WTC11 (cell line): ENCODE measurements at regions not wholly inside any gene's neighbourhood (a gene's known extent, or its start where the extent isn't known, plus 50 kb on each side); places are given as distances from the start of the nearest gene placed in this dataset.

Experiments used
- ATAC-seq: fragments of 200-7000 bp; cut with Tn5 transposase; 2 replicates; pipeline ENCODE4 v1.10.0; 2021; ENCODE audit warnings: mild to moderate bottlenecking, moderate library complexity
- CTCF ChIA-PET: fragments of 300-600 bp; sonication (Branson Sonifier 250); formaldehyde crosslinking; loops from one replicate; lab custom pipeline; 2021; ENCODE audit warnings: antibody characterized with exemption; lab: Charles Lee
- POLR2A ChIA-PET: fragments of 350-600 bp; sonication (Branson Sonifier 250); formaldehyde crosslinking; loops from one replicate; lab custom pipeline; 2021; ENCODE audit warnings: antibody characterized with exemption; lab: Charles Lee
- DNase-seq: peaks from one replicate; pipeline ENCODE4 v3.0.0; 2021; ENCODE audit warnings: low spot score
- H3K27ac Mint-ChIP-seq: 2 replicates; pipeline ENCODE4 v1.8.0; 2021; ENCODE audit warnings: mixed read lengths
- H3K27me3 Mint-ChIP-seq: 2 replicates; pipeline ENCODE4 v1.8.0; 2021; ENCODE audit warnings: low read depth, mild to moderate bottlenecking, moderate library complexity, mixed read lengths
- H3K36me3 Mint-ChIP-seq: 2 replicates; pipeline ENCODE4 v1.8.0; 2021; ENCODE audit warnings: mixed read lengths
- H3K4me1 Mint-ChIP-seq: 2 replicates; pipeline ENCODE4 v1.8.0; 2022; ENCODE audit warnings: mixed read lengths
- H3K4me3 Mint-ChIP-seq: 2 replicates; pipeline ENCODE4 v1.8.0; 2021; ENCODE audit warnings: mild to moderate bottlenecking, moderate library complexity, mixed read lengths
- H3K9me3 Mint-ChIP-seq: 2 replicates; pipeline ENCODE4 v1.8.0; 2021; ENCODE audit warnings: mixed read lengths
- FOXP1 ChIP-seq: sonication (generic); formaldehyde crosslinking; IDR thresholded peaks from 2 replicates; pipeline ENCODE4 v1.8.0; 2022; ENCODE audit warnings: missing genetic modification reagents, mild to moderate bottlenecking, moderate library complexity, borderline replicate concordance
- NR1H2 ChIP-seq: sonication (generic); formaldehyde crosslinking; IDR thresholded peaks from 2 replicates; pipeline ENCODE4 v1.9.0; 2021; ENCODE audit warnings: mild to moderate bottlenecking, moderate library complexity, missing genetic modification reagents
- NR3C1 ChIP-seq: sonication (generic); formaldehyde crosslinking; conservative IDR thresholded peaks from 2 replicates; pipeline ENCODE4 v1.8.1; 2023; ENCODE audit warnings: low read depth, mild to moderate bottlenecking, missing genetic modification reagents
- ZNF121 ChIP-seq: sonication (generic); formaldehyde crosslinking; IDR thresholded peaks from 2 replicates; pipeline ENCODE4 v1.8.0; 2023; ENCODE audit warnings: missing genetic modification reagents
- ZNF416 ChIP-seq: fragments of 250-450 bp; sonication (Bioruptor Pico); IDR thresholded peaks from 2 replicates; pipeline ENCODE4 v1.9.0; 2021; ENCODE audit warnings: mild to moderate bottlenecking, inconsistent platforms
- TF ChIP-seq, protein P1 (sequence below): sonication (generic); formaldehyde crosslinking; IDR thresholded peaks from 2 replicates; pipeline ENCODE4 v1.8.1; 2022; ENCODE audit warnings: mild to moderate bottlenecking, moderate library complexity, missing genetic modification reagents
- TF ChIP-seq, protein P2 (sequence below): sonication (generic); formaldehyde crosslinking; IDR thresholded peaks from 2 replicates; pipeline ENCODE4 v1.8.0; 2023; ENCODE audit warnings: missing genetic modification reagents, mild to moderate bottlenecking, borderline replicate concordance
- TF ChIP-seq, protein P3 (sequence below): sonication (generic); formaldehyde crosslinking; IDR thresholded peaks from 2 replicates; pipeline ENCODE4 v1.8.0; 2022; ENCODE audit warnings: mild to moderate bottlenecking, missing genetic modification reagents
- TF ChIP-seq, protein P4 (sequence below): sonication (generic); formaldehyde crosslinking; IDR thresholded peaks from 2 replicates; pipeline ENCODE4 v1.8.1; 2023; ENCODE audit warnings: mild to moderate bottlenecking, moderate library complexity, missing genetic modification reagents
- TF ChIP-seq, protein P5 (sequence below): sonication (generic); formaldehyde crosslinking; IDR thresholded peaks from 2 replicates; pipeline ENCODE4 v1.8.0; 2023; ENCODE audit warnings: mild to moderate bottlenecking, missing genetic modification reagents
- TF ChIP-seq, protein P6 (sequence below): sonication (generic); formaldehyde crosslinking; IDR thresholded peaks from 2 replicates; pipeline ENCODE4 v1.8.1; 2022; ENCODE audit warnings: mild to moderate bottlenecking, missing genetic modification reagents, moderate library complexity, borderline replicate concordance

DNA sequence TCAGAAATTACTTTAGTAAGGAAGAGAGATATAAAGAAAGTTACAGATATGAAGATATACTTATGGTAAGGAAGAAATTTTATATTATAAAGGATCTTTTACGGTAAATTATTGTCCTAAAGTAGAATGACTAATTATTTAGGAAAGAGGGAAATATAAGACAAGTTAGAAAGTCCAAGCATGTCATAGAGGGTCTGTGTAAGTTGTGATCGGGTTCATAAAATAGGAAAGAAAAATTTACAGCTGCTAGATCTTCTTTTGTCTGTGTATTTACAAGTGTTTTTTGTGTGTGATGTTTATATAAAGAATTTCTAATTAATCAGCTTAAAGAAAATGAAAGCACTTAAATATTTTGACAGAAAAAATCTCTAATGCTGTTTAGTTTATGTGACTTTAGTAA, 1054.9 kb upstream of the DIAPH2 start:
- CTCF ChIA-PET = no interaction called here
- Mint-ChIP-seq H3K4me3 (no peak overlapping the region), H3K4me1 (no peaks in the 10 kb centered on the region), H3K9me3 (peaks cover 45% of the 10 kb centered on the region), H3K36me3 (peaks cover 25% of the 10 kb centered on the region), H3K27ac (no peak overlapping the region), H3K27me3 (peaks cover 6% of the 10 kb centered on the region)
- DNase-seq (no peak), ATAC-seq (no peak)
- TF ChIP-seq, protein P1, sequence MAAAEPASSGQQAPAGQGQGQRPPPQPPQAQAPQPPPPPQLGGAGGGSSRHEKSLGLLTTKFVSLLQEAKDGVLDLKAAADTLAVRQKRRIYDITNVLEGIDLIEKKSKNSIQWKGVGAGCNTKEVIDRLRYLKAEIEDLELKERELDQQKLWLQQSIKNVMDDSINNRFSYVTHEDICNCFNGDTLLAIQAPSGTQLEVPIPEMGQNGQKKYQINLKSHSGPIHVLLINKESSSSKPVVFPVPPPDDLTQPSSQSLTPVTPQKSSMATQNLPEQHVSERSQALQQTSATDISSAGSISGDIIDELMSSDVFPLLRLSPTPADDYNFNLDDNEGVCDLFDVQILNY = no peak
- TF ChIP-seq ZNF416 (CRISPR knock-in tag) (no peak), NR1H2 (CRISPR knock-in tag) (no peak)
- TF ChIP-seq, protein P2, sequence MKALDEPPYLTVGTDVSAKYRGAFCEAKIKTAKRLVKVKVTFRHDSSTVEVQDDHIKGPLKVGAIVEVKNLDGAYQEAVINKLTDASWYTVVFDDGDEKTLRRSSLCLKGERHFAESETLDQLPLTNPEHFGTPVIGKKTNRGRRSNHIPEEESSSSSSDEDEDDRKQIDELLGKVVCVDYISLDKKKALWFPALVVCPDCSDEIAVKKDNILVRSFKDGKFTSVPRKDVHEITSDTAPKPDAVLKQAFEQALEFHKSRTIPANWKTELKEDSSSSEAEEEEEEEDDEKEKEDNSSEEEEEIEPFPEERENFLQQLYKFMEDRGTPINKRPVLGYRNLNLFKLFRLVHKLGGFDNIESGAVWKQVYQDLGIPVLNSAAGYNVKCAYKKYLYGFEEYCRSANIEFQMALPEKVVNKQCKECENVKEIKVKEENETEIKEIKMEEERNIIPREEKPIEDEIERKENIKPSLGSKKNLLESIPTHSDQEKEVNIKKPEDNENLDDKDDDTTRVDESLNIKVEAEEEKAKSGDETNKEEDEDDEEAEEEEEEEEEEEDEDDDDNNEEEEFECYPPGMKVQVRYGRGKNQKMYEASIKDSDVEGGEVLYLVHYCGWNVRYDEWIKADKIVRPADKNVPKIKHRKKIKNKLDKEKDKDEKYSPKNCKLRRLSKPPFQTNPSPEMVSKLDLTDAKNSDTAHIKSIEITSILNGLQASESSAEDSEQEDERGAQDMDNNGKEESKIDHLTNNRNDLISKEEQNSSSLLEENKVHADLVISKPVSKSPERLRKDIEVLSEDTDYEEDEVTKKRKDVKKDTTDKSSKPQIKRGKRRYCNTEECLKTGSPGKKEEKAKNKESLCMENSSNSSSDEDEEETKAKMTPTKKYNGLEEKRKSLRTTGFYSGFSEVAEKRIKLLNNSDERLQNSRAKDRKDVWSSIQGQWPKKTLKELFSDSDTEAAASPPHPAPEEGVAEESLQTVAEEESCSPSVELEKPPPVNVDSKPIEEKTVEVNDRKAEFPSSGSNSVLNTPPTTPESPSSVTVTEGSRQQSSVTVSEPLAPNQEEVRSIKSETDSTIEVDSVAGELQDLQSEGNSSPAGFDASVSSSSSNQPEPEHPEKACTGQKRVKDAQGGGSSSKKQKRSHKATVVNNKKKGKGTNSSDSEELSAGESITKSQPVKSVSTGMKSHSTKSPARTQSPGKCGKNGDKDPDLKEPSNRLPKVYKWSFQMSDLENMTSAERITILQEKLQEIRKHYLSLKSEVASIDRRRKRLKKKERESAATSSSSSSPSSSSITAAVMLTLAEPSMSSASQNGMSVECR (CRISPR knock-in tag) = no peak
- TF ChIP-seq, protein P3, sequence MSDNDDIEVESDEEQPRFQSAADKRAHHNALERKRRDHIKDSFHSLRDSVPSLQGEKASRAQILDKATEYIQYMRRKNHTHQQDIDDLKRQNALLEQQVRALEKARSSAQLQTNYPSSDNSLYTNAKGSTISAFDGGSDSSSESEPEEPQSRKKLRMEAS (CRISPR knock-in tag) = no peak
- POLR2A ChIA-PET = no interaction called here

DNA sequence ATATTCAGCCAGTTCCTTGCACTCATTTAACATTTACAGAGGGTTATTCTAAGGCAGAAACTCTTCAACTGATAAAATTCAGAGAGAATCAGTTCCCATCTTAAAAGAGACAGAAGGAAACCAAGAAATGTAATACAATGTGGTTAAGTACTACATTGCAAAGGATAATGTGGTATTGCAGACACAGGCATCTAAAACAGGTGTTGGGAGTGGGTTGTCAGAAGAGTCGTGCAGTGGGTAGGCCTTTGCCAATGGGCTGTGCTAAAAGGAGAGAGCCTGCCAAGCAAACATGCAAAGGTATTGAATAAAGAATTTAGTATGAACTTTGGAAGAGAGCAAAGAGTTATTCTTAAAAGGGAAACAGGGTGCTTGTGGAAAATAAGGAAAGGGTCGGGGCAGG, 1044.4 kb upstream of the DIAPH2 start:
- no peak for DNase-seq
- no peak overlapping the region for H3K27ac Mint-ChIP-seq
- H3K4me3 Mint-ChIP-seq = no peak overlapping the region
- no peak for TF ChIP-seq NR3C1 (CRISPR knock-in tag)
- TF ChIP-seq, protein P4, sequence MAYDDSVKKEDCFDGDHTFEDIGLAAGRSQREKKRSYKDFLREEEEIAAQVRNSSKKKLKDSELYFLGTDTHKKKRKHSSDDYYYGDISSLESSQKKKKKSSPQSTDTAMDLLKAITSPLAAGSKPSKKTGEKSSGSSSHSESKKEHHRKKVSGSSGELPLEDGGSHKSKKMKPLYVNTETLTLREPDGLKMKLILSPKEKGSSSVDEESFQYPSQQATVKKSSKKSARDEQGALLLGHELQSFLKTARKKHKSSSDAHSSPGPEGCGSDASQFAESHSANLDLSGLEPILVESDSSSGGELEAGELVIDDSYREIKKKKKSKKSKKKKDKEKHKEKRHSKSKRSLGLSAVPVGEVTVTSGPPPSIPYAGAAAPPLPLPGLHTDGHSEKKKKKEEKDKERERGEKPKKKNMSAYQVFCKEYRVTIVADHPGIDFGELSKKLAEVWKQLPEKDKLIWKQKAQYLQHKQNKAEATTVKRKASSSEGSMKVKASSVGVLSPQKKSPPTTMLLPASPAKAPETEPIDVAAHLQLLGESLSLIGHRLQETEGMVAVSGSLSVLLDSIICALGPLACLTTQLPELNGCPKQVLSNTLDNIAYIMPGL = no peak
- TF ChIP-seq, protein P5, sequence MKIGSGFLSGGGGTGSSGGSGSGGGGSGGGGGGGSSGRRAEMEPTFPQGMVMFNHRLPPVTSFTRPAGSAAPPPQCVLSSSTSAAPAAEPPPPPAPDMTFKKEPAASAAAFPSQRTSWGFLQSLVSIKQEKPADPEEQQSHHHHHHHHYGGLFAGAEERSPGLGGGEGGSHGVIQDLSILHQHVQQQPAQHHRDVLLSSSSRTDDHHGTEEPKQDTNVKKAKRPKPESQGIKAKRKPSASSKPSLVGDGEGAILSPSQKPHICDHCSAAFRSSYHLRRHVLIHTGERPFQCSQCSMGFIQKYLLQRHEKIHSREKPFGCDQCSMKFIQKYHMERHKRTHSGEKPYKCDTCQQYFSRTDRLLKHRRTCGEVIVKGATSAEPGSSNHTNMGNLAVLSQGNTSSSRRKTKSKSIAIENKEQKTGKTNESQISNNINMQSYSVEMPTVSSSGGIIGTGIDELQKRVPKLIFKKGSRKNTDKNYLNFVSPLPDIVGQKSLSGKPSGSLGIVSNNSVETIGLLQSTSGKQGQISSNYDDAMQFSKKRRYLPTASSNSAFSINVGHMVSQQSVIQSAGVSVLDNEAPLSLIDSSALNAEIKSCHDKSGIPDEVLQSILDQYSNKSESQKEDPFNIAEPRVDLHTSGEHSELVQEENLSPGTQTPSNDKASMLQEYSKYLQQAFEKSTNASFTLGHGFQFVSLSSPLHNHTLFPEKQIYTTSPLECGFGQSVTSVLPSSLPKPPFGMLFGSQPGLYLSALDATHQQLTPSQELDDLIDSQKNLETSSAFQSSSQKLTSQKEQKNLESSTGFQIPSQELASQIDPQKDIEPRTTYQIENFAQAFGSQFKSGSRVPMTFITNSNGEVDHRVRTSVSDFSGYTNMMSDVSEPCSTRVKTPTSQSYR (CRISPR knock-in tag) = no peak
- TF ChIP-seq ZNF121 = no peak
- TF ChIP-seq, protein P6, sequence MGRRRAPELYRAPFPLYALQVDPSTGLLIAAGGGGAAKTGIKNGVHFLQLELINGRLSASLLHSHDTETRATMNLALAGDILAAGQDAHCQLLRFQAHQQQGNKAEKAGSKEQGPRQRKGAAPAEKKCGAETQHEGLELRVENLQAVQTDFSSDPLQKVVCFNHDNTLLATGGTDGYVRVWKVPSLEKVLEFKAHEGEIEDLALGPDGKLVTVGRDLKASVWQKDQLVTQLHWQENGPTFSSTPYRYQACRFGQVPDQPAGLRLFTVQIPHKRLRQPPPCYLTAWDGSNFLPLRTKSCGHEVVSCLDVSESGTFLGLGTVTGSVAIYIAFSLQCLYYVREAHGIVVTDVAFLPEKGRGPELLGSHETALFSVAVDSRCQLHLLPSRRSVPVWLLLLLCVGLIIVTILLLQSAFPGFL (CRISPR knock-in tag) = no peak
- no peak for TF ChIP-seq NR1H2 (CRISPR knock-in tag)
- no peak for TF ChIP-seq FOXP1 (CRISPR knock-in tag)
- TF ChIP-seq, all 79 proteins: peak for 0
- no peak for ATAC-seq
- Mint-ChIP-seq H3K4me1 (no peaks in the 10 kb centered on the region), H3K9me3 (peaks cover 22% of the 10 kb centered on the region), H3K27me3 (peaks cover 19% of the 10 kb centered on the region), H3K36me3 (peaks cover 3% of the 10 kb centered on the region; the same call in 1 of the 2 replicates)
- ChIA-PET POLR2A (no interaction called here), CTCF (no interaction called here)
